ENCODE measurements at regions not wholly inside any gene's neighbourhood (a gene's known extent, or its start where the extent isn't known, plus 50 kb on each side); places are given as distances from the start of the nearest gene placed in this dataset.
A peak's percentile ranks its signal among the peaks of the same experiment; 100 is the strongest.

- DNase-seq (ENCODE audit: low spot score), result no peak
Observed at GRCh38 chr17:68740555-68741447, 139.6 kb upstream of the FAM20A start.

- DNase-seq (ENCODE audit: low spot score), result no peak
Observed at GRCh38 chr17:68737761-68738443, 136.7 kb upstream of the FAM20A start.

GRCh38 chr17:68734931-68735330, 133.8 kb upstream of the FAM20A start:
- no peak for DNase-seq (ENCODE audit: low spot score)

- DNase-seq (ENCODE audit: low spot score), result no peak
Observed at GRCh38 chr17:68734187-68734900, 133.2 kb upstream of the FAM20A start.

- peak; percentile 27 for DNase-seq (ENCODE audit: low spot score)
Observed at GRCh38 chr17:68733241-68734176, 132.3 kb upstream of the FAM20A start.

GRCh38 chr17:68732301-68732749, 131.2 kb upstream of the FAM20A start:
- DNase-seq (ENCODE audit: low spot score), result no peak

- DNase-seq (ENCODE audit: low spot score), result no peak
Observed at GRCh38 chr17:68731465-68731864, 130.3 kb upstream of the FAM20A start.

- peak; percentile 55 for DNase-seq (ENCODE audit: low spot score)
Observed at GRCh38 chr17:68719431-68719830, 118.3 kb upstream of the FAM20A start.

- peak; percentile 18 for DNase-seq (ENCODE audit: low spot score)
Observed at GRCh38 chr17:68718926-68719325, 117.8 kb upstream of the FAM20A start.

- DNase-seq (ENCODE audit: low spot score), result no peak
Observed at GRCh38 chr17:68718465-68718864, 117.3 kb upstream of the FAM20A start.

- DNase-seq (ENCODE audit: low spot score), result no peak
Observed at GRCh38 chr17:68714676-68715075, 113.5 kb upstream of the FAM20A start.

- DNase-seq (ENCODE audit: low spot score), result no peak
Observed at GRCh38 chr17:68711858-68712257, 110.7 kb upstream of the FAM20A start.

- DNase-seq (ENCODE audit: low spot score), result no peak
Observed at GRCh38 chr17:68710976-68711375, 109.8 kb upstream of the FAM20A start.

- DNase-seq (ENCODE audit: low spot score), result peak; percentile 40
Observed at GRCh38 chr17:68710035-68710780, 109.0 kb upstream of the FAM20A start.

GRCh38 chr17:68709461-68709860, 108.3 kb upstream of the FAM20A start:
- DNase-seq (ENCODE audit: low spot score), result no peak

GRCh38 chr17:68707031-68707430, 105.9 kb upstream of the FAM20A start:
- DNase-seq (ENCODE audit: low spot score), result peak; percentile 84

GRCh38 chr17:68706356-68706920, 105.3 kb upstream of the FAM20A start:
- no peak for DNase-seq (ENCODE audit: low spot score)

GRCh38 chr17:68705714-68706076, 104.5 kb upstream of the FAM20A start:
- DNase-seq (ENCODE audit: low spot score), result no peak

- peak; percentile 77 for DNase-seq (ENCODE audit: low spot score)
Observed at GRCh38 chr17:68704871-68705713, 103.9 kb upstream of the FAM20A start.

GRCh38 chr17:68701046-68701445, 99.9 kb upstream of the FAM20A start:
- no peak for DNase-seq (ENCODE audit: low spot score)
